ENCODE measurements at regions not wholly inside any gene's neighbourhood (a gene's known extent, or its start where the extent isn't known, plus 50 kb on each side); places are given as distances from the start of the nearest gene placed in this dataset.
A peak's percentile ranks its signal among the peaks of the same experiment; 100 is the strongest.

GRCh38 chr17:63290784-63291183 is 155.3 kb downstream of the CYB561 start:
- no peak for DNase-seq (ENCODE audit: low read depth)
- no peak overlapping the region for H3K4me3 ChIP-seq (ENCODE audit: control insufficient read depth, low read depth, low read length)

DNA sequence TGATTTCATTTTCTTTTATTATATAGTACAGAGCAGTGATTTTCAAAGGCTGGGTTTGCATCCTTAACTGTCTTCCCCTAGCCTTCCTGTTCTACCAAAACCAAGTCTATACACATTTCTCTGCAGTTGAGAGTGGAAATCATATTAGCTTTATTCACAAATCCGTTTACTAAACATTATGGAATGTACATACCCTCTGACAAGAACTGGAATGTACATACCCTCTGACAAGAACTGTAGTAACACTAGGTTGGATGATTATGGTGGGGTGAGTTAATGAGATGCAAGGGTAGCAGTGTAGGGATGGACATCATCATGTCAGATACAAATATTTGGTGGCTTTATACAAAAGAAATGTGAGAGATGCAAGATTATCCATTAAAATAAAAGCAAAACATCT is 154.8 kb downstream of the CYB561 start:
- TF ChIP-seq, protein P1, sequence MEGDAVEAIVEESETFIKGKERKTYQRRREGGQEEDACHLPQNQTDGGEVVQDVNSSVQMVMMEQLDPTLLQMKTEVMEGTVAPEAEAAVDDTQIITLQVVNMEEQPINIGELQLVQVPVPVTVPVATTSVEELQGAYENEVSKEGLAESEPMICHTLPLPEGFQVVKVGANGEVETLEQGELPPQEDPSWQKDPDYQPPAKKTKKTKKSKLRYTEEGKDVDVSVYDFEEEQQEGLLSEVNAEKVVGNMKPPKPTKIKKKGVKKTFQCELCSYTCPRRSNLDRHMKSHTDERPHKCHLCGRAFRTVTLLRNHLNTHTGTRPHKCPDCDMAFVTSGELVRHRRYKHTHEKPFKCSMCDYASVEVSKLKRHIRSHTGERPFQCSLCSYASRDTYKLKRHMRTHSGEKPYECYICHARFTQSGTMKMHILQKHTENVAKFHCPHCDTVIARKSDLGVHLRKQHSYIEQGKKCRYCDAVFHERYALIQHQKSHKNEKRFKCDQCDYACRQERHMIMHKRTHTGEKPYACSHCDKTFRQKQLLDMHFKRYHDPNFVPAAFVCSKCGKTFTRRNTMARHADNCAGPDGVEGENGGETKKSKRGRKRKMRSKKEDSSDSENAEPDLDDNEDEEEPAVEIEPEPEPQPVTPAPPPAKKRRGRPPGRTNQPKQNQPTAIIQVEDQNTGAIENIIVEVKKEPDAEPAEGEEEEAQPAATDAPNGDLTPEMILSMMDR (IDR thresholded peaks at IDR 0.05; ENCODE audit: control insufficient read depth, insufficient read depth, low read depth, low read length, missing control alignments) = no peak
- no peak for DNase-seq (ENCODE audit: low read depth)
- H3K4me3 ChIP-seq (ENCODE audit: control insufficient read depth, low read depth, low read length) = no peak overlapping the region

More at GRCh38 chr17:63290784-63291183, 155.3 kb downstream of the CYB561 start:
- TF ChIP-seq, protein P1 (IDR thresholded peaks at IDR 0.05; ENCODE audit: control insufficient read depth, insufficient read depth, low read depth, low read length, missing control alignments) = no peak

DNA sequence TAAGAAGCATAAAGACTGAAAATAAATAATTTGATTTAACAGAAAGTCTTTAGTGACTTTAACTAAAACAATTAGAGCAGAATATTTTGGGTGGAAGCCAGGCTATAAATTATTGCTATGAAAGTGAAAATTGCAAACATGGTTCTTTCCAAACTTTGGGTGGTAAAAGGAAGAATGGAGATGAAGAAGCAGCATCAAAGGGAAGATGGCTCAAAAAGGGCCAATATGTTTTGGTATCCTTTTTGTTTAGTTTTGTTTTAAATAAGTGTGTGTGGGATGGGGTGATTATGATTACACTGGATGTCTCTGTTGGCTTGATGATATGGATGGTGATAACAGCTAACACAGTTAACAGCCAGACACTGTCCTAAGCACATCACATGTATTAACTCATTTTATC is 153.7 kb downstream of the CYB561 start:
- H3K4me3 ChIP-seq (ENCODE audit: control insufficient read depth, low read depth, low read length) = no peak overlapping the region
- TF ChIP-seq, protein P1 (IDR thresholded peaks at IDR 0.05; ENCODE audit: control insufficient read depth, insufficient read depth, low read depth, low read length, missing control alignments) = no peak
- DNase-seq (ENCODE audit: low read depth) = no peak

GRCh38 chr17:63293323-63294075 is 152.6 kb downstream of the CYB561 start:
- TF ChIP-seq, protein P1 (IDR thresholded peaks at IDR 0.05; ENCODE audit: control insufficient read depth, insufficient read depth, low read depth, low read length, missing control alignments) = no peak
- H3K4me3 ChIP-seq (ENCODE audit: control insufficient read depth, low read depth, low read length) = no peak overlapping the region
- DNase-seq (ENCODE audit: low read depth) = peak; percentile 27

DNA sequence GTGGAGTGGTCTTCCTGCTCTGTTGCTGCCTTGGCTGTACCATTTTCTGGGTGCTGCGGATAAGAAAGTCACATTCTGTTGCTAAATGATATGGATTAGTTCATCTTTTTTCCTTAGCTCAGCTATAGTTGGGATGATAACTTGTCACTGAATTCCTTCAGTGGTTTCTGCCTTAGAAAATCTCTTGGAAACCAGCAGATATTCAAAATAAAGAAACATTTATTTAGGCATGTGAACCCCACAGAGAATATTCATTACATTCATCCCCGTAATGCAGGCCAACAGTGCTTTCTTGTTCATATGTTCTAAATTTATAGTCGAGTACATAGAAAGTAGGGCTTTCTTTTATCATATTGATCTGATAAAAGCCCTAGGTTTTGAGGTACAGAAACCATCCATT is 151.3 kb downstream of the CYB561 start:
- H3K4me3 ChIP-seq (ENCODE audit: control insufficient read depth, low read depth, low read length) = no peak overlapping the region
- TF ChIP-seq, protein P1 (IDR thresholded peaks at IDR 0.05; ENCODE audit: control insufficient read depth, insufficient read depth, low read depth, low read length, missing control alignments) = no peak
- no peak for DNase-seq (ENCODE audit: low read depth)

DNA sequence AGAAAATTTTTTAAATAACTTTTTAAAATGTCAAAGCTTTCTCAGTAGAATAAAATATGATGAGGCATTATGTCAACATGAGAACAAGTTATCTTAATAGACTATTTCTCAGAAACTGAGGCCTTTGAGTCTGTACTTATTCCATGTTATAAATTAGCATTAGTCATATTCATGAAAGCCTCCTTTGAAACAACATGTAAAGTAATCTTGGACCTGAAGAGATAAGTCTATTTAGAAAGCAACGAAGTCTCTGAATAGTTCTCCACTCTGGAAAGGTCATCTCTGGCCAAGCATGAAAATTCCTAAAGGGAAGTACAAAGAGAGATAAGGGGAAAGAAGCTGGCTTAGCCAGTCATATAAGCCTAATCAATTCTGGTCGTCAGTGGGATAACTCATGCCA is 150.8 kb downstream of the CYB561 start:
- H3K4me3 ChIP-seq (ENCODE audit: control insufficient read depth, low read depth, low read length) = no peak overlapping the region
- DNase-seq (ENCODE audit: low read depth) = no peak
- TF ChIP-seq, protein P1 (IDR thresholded peaks at IDR 0.05; ENCODE audit: control insufficient read depth, insufficient read depth, low read depth, low read length, missing control alignments) = no peak

All from AG09309 (cell line).